ENCODE measurements at regions not wholly inside any gene's neighbourhood (a gene's known extent, or its start where the extent isn't known, plus 50 kb on each side); places are given as distances from the start of the nearest gene placed in this dataset.

GRCh38 chr2:49567021-49567420 is 412.7 kb upstream of the FSHR start:
- Histone ChIP-seq H3K36me3 (ENCODE audit: insufficient read depth, low read length) (no peaks in the 10 kb centered on the region), H3K9me3 (ENCODE audit: low read length) (no peaks in the 10 kb centered on the region), H3K27ac (ENCODE audit: low read depth, low read length, poor library complexity, severe bottlenecking) (no peak overlapping the region), H3K4me1 (ENCODE audit: insufficient read depth, low read length, severe bottlenecking) (no peaks in the 10 kb centered on the region), H3K9me2 (ENCODE audit: low read depth, low read length) (no peaks in the 10 kb centered on the region), H3K4me3 (ENCODE audit: low read depth, low read length, poor library complexity, severe bottlenecking) (no peak overlapping the region), H3K79me2 (ENCODE audit: insufficient read depth, low read length) (no peaks in the 10 kb centered on the region), H3K9ac (ENCODE audit: low read length) (no peak overlapping the region), H4K20me1 (ENCODE audit: insufficient read depth, low read length) (no peaks in the 10 kb centered on the region), H3F3A (ENCODE audit: insufficient read depth, low read length) (no peaks in the 10 kb centered on the region), H3K4me2 (ENCODE audit: low read length) (no peak overlapping the region), H2AFZ (ENCODE audit: low read length) (no peak overlapping the region), H3K27me3 (ENCODE audit: insufficient read depth, low read length) (no peaks in the 10 kb centered on the region)
- TF ChIP-seq CTCF (IDR thresholded peaks at IDR 0.05; ENCODE audit: low read length) (no peak), EZH2 (IDR thresholded peaks at IDR 0.05; ENCODE audit: borderline replicate concordance, low read length) (no peak)

- no peak overlapping the region for H2AFZ ChIP-seq (ENCODE audit: low read length)
Measured at GRCh38 chr2:49553658-49554057, 399.3 kb upstream of the FSHR start.

GRCh38 chr2:49532702-49533101 is 378.4 kb upstream of the FSHR start:
- Histone ChIP-seq H3K27me3 (ENCODE audit: insufficient read depth, low read length) (no peaks in the 10 kb centered on the region), H3K27ac (ENCODE audit: low read depth, low read length, poor library complexity, severe bottlenecking) (no peak overlapping the region), H3K79me2 (ENCODE audit: insufficient read depth, low read length) (no peaks in the 10 kb centered on the region), H3K9ac (ENCODE audit: low read length) (no peak overlapping the region), H3K9me3 (ENCODE audit: low read length) (no peaks in the 10 kb centered on the region), H3K9me2 (ENCODE audit: low read depth, low read length) (no peaks in the 10 kb centered on the region), H3K4me3 (ENCODE audit: low read depth, low read length, poor library complexity, severe bottlenecking) (no peak overlapping the region), H3K4me2 (ENCODE audit: low read length) (no peak overlapping the region), H2AFZ (ENCODE audit: low read length) (no peak overlapping the region), H3K36me3 (ENCODE audit: insufficient read depth, low read length) (no peaks in the 10 kb centered on the region), H3K4me1 (ENCODE audit: insufficient read depth, low read length, severe bottlenecking) (no peaks in the 10 kb centered on the region), H4K20me1 (ENCODE audit: insufficient read depth, low read length) (no peaks in the 10 kb centered on the region), H3F3A (ENCODE audit: insufficient read depth, low read length) (no peaks in the 10 kb centered on the region)
- TF ChIP-seq EZH2 (IDR thresholded peaks at IDR 0.05; ENCODE audit: borderline replicate concordance, low read length) (no peak), CTCF (IDR thresholded peaks at IDR 0.05; ENCODE audit: low read length) (no peak)

More at GRCh38 chr2:49553658-49554057, 399.3 kb upstream of the FSHR start:
- no peak for TF ChIP-seq EZH2 (IDR thresholded peaks at IDR 0.05; ENCODE audit: borderline replicate concordance, low read length)
- no peak for TF ChIP-seq CTCF (IDR thresholded peaks at IDR 0.05; ENCODE audit: low read length)
- Histone ChIP-seq H4K20me1 (ENCODE audit: insufficient read depth, low read length) (no peaks in the 10 kb centered on the region), H3K27ac (ENCODE audit: low read depth, low read length, poor library complexity, severe bottlenecking) (no peak overlapping the region), H3K4me2 (ENCODE audit: low read length) (no peak overlapping the region), H3K4me3 (ENCODE audit: low read depth, low read length, poor library complexity, severe bottlenecking) (no peak overlapping the region), H3K9me3 (ENCODE audit: low read length) (no peaks in the 10 kb centered on the region), H3K36me3 (ENCODE audit: insufficient read depth, low read length) (no peaks in the 10 kb centered on the region), H3F3A (ENCODE audit: insufficient read depth, low read length) (no peaks in the 10 kb centered on the region), H3K9me2 (ENCODE audit: low read depth, low read length) (no peaks in the 10 kb centered on the region), H3K9ac (ENCODE audit: low read length) (no peak overlapping the region), H3K79me2 (ENCODE audit: insufficient read depth, low read length) (no peaks in the 10 kb centered on the region), H3K27me3 (ENCODE audit: insufficient read depth, low read length) (no peaks in the 10 kb centered on the region), H3K4me1 (ENCODE audit: insufficient read depth, low read length, severe bottlenecking) (no peaks in the 10 kb centered on the region)

All from OCI-LY1 (cell line).